Chondrocyte (in vitro differentiated cells): ENCODE measurements at regions not wholly inside any gene's neighbourhood (a gene's known extent, or its start where the extent isn't known, plus 50 kb on each side); places are given as distances from the start of the nearest gene placed in this dataset.

Experiments used
- DNase-seq: peaks from one replicate; pipeline ENCODE4 v3.0.0; 2021; ENCODE audit warnings: mixed read lengths, low spot score
- H3K27ac Mint-ChIP-seq: one replicate; pipeline ENCODE4 v1.8.0; 2021; ENCODE audit warnings: mild to moderate bottlenecking, moderate library complexity, mixed read lengths; ENCODE audit not compliant: unreplicated experiment
- H3K27me3 Mint-ChIP-seq: 2 replicates; pipeline ENCODE4 v1.8.0; 2021; ENCODE audit warnings: low read depth, mixed read lengths
- H3K36me3 Mint-ChIP-seq: 2 replicates; pipeline ENCODE4 v1.8.0; 2021; ENCODE audit warnings: low read depth, mixed read lengths
- H3K4me1 Mint-ChIP-seq: 2 replicates; pipeline ENCODE4 v1.8.0; 2021; ENCODE audit warnings: low read depth, mild to moderate bottlenecking, mixed read lengths
- H3K4me3 Mint-ChIP-seq: one replicate; pipeline ENCODE4 v1.8.0; 2021; ENCODE audit warnings: mild to moderate bottlenecking, moderate library complexity, mixed read lengths; ENCODE audit not compliant: unreplicated experiment
- H3K9me3 Mint-ChIP-seq: 2 replicates; pipeline ENCODE4 v1.8.0; 2021; ENCODE audit warnings: low read depth, mixed read lengths
- CTCF ChIP-seq: fragments of 200-600 bp; sonication (generic); IDR thresholded peaks from 2 replicates; pipeline ENCODE4 v1.5.0; 2021; ENCODE audit warnings: antibody characterized with exemption, mild to moderate bottlenecking, moderate library complexity

- Mint-ChIP-seq H3K27ac (no peak overlapping the region), H3K27me3 (no peaks in the 10 kb centered on the region), H3K4me1 (peaks cover 17% of the 10 kb centered on the region), H3K36me3 (no peaks in the 10 kb centered on the region), H3K9me3 (peaks cover under 1% of the 10 kb centered on the region), H3K4me3 (no peak overlapping the region)
- TF ChIP-seq CTCF, result no peak
- DNase-seq, result no peak
Measured at GRCh38 chr4:143273160-143273917, 63.3 kb upstream of the GAB1 start.

GRCh38 chr4:143280861-143281260 is 55.8 kb upstream of the GAB1 start:
- H3K4me1 Mint-ChIP-seq, result peaks cover 14% of the 10 kb centered on the region
- H3K4me3 Mint-ChIP-seq, result no peak overlapping the region

GRCh38 chr4:143281507-143282190 is 55.0 kb upstream of the GAB1 start:
- no peak overlapping the region for H3K4me3 Mint-ChIP-seq
- no peak for TF ChIP-seq CTCF
- DNase-seq, result no peak
- H3K36me3 Mint-ChIP-seq, result no peaks in the 10 kb centered on the region
- H3K27me3 Mint-ChIP-seq, result no peaks in the 10 kb centered on the region
- H3K27ac Mint-ChIP-seq, result no peak overlapping the region
- H3K4me1 Mint-ChIP-seq, result peaks cover 22% of the 10 kb centered on the region
- H3K9me3 Mint-ChIP-seq, result no peaks in the 10 kb centered on the region

More at GRCh38 chr4:143280861-143281260, 55.8 kb upstream of the GAB1 start:
- Mint-ChIP-seq H3K27me3 (no peaks in the 10 kb centered on the region), H3K9me3 (no peaks in the 10 kb centered on the region), H3K27ac (peak overlapping the region; percentile 29), H3K36me3 (no peaks in the 10 kb centered on the region)
- TF ChIP-seq CTCF, result no peak
- DNase-seq, result no peak

- no peak overlapping the region for H3K27ac Mint-ChIP-seq
- H3K4me1 Mint-ChIP-seq, result peaks cover 28% of the 10 kb centered on the region
- no peak overlapping the region for H3K4me3 Mint-ChIP-seq
- H3K36me3 Mint-ChIP-seq, result no peaks in the 10 kb centered on the region
- no peaks in the 10 kb centered on the region for H3K27me3 Mint-ChIP-seq
- no peak for TF ChIP-seq CTCF
- DNase-seq, result no peak
- no peaks in the 10 kb centered on the region for H3K9me3 Mint-ChIP-seq
Measured at GRCh38 chr4:143282211-143282707, 54.4 kb upstream of the GAB1 start.

- Mint-ChIP-seq H3K36me3 (no peaks in the 10 kb centered on the region), H3K27me3 (no peaks in the 10 kb centered on the region), H3K4me1 (peaks cover 42% of the 10 kb centered on the region), H3K4me3 (peak overlapping the region; percentile 61), H3K27ac (peak overlapping the region; percentile 95), H3K9me3 (no peaks in the 10 kb centered on the region)
- DNase-seq, result no peak
- TF ChIP-seq CTCF, result no peak
Measured at GRCh38 chr4:143285696-143286437, 50.8 kb upstream of the GAB1 start.
